ENCODE measurements at regions not wholly inside any gene's neighbourhood (a gene's known extent, or its start where the extent isn't known, plus 50 kb on each side); places are given as distances from the start of the nearest gene placed in this dataset.

DNA sequence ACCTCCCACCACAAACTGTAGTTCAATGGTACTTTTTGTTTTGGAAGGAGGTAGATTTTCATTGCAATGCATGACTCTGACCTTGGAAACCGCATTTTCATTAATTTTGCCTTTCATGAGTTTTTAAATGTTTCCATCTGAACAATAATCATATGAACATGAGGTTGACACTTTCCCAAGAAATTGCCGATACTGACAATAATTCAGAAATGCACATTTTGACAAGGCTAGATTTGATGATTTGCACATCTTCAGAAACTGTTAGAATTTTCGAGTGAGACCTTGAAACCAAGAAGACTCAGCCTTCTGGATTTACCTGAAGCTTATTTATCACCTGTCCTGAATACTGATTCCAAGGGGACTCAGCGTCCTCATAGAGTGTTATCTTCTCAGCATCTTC, 93.8 kb upstream of the NTRK2 start:
- Histone ChIP-seq H2BK15ac (ENCODE audit: low read length) (no peak overlapping the region), H2AFZ (ENCODE audit: low read length) (no peak overlapping the region), H3K4ac (replicated peaks; ENCODE audit: insufficient read length, low read depth, low read length) (no peak overlapping the region), H2BK12ac (ENCODE audit: low read depth, low read length) (no peak overlapping the region), H3K27me3 (replicated peaks in 1 of 4; ENCODE audit: control insufficient read depth in 3 of 4, extremely low read depth in 1 of 4, insufficient read depth in 3 of 4, low read length in 3 of 4) (no peaks in the 10 kb centered on the region), H3K56ac (replicated peaks; ENCODE audit: insufficient read length, low read depth, low read length) (no peak overlapping the region), H4K8ac (ENCODE audit: extremely low read depth, insufficient read depth, low read length) (no peak overlapping the region), H3K4me1 (replicated peaks in 1 of 4; ENCODE audit: control insufficient read depth in 3 of 4, insufficient read depth in 4 of 4, low read length in 3 of 4) (peaks cover 3 to 13% (median 8%) of the 10 kb centered on the region in 4 experiments; a peak in 4 of 7 replicates), H3K79me1 (ENCODE audit: low read depth, low read length) (no peaks in the 10 kb centered on the region), H3K36me3 (ENCODE audit: control insufficient read depth in 2 of 4, insufficient read depth in 4 of 4, low read length in 3 of 4) (no peaks in the 10 kb centered on the region), H2BK120ac (replicated peaks; ENCODE audit: low read depth, low read length) (no peak overlapping the region), H4K20me1 (replicated peaks in 1 of 2; ENCODE audit: control insufficient read depth in 1 of 2, insufficient read depth in 2 of 2, low read length in 2 of 2) (no peaks in the 10 kb centered on the region), H3K23me2 (ENCODE audit: low read depth, low read length) (no peaks in the 10 kb centered on the region), H3K23ac (ENCODE audit: insufficient read length) (no peak overlapping the region), H3K9ac (replicated peaks in 1 of 4; ENCODE audit: extremely low read depth in 1 of 4, low read depth in 3 of 4, low read length in 3 of 4) (no peak overlapping the region), H3K4me3 (ENCODE audit: extremely low read depth in 1 of 4, insufficient read depth in 2 of 4, low read depth in 3 of 4, low read length in 4 of 4) (no peak overlapping the region), H3K79me2 (ENCODE audit: control insufficient read depth in 1 of 2, insufficient read depth in 2 of 2, low read length in 2 of 2) (no peaks in the 10 kb centered on the region), H4K91ac (replicated peaks; ENCODE audit: insufficient read length, low read length) (no peak overlapping the region), H3K14ac (ENCODE audit: insufficient read length) (no peak overlapping the region), H3K4me2 (ENCODE audit: insufficient read depth in 1 of 2, low read depth in 2 of 2, low read length in 2 of 2) (no peak overlapping the region), H2BK20ac (ENCODE audit: low read length) (no peak overlapping the region), H2AK5ac (ENCODE audit: low read depth, low read length) (no peak overlapping the region), H2BK5ac (ENCODE audit: low read depth, low read length) (no peak overlapping the region), H3K18ac (ENCODE audit: extremely low read depth, low read length) (no peak overlapping the region), H4K5ac (ENCODE audit: insufficient read length, low read depth, low read length) (no peak overlapping the region), H3K9me3 (ENCODE audit: insufficient read depth in 2 of 2, low read depth in 1 of 2, low read length in 1 of 2) (no peaks in the 10 kb centered on the region), H3K27ac (ENCODE audit: low read depth, low read length) (no peak overlapping the region)
- DNase-seq (ENCODE audit: low read depth in 1 of 2, low spot score in 2 of 2) (no peak), FAIRE-seq (no peak)
- TF ChIP-seq NANOG (IDR thresholded peaks at IDR 0.05; ENCODE audit: insufficient read depth, low read depth, low read length, poor library complexity, severe bottlenecking): no peak
- TF ChIP-seq, protein P1, sequence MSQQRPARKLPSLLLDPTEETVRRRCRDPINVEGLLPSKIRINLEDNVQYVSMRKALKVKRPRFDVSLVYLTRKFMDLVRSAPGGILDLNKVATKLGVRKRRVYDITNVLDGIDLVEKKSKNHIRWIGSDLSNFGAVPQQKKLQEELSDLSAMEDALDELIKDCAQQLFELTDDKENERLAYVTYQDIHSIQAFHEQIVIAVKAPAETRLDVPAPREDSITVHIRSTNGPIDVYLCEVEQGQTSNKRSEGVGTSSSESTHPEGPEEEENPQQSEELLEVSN (IDR thresholded peaks at IDR 0.05): no peak
- no peak for TF ChIP-seq BCL11A (IDR thresholded peaks at IDR 0.05; ENCODE audit: low read depth in 2 of 2, low read length in 2 of 2)
- no peak for TF ChIP-seq NRF1 (IDR thresholded peaks at IDR 0.05; ENCODE audit: low read depth, low read length)
- no peak for TF ChIP-seq POU5F1 (IDR thresholded peaks at IDR 0.05; ENCODE audit: low read depth, low read length)
- no peak for TF ChIP-seq POLR2AphosphoS5 (IDR thresholded peaks at IDR 0.05; ENCODE audit: low read depth, low read length)
- ChIA-PET CTCF (ENCODE audit: partially characterized antibody) (no interaction called here), POLR2A (ENCODE audit: partially characterized antibody) (no interaction called here)
- WGBS, 2 experiments (ENCODE audit: extremely low coverage in 1 of 2, insufficient coverage in 1 of 2, insufficient read length in 1 of 2, insufficient replicate concordance in 2 of 2, low coverage in 1 of 2, low lambda C conversion rate in 2 of 2, missing lambda C conversion rate in 1 of 2): 90% methylated on average over 4 of the region's 4 CpGs; no CpG with 5 or more reads in 1 of the 2 experiments

Data from H1 (cell line).